ENCODE measurements at regions not wholly inside any gene's neighbourhood (a gene's known extent, or its start where the extent isn't known, plus 50 kb on each side); places are given as distances from the start of the nearest gene placed in this dataset.

DNA sequence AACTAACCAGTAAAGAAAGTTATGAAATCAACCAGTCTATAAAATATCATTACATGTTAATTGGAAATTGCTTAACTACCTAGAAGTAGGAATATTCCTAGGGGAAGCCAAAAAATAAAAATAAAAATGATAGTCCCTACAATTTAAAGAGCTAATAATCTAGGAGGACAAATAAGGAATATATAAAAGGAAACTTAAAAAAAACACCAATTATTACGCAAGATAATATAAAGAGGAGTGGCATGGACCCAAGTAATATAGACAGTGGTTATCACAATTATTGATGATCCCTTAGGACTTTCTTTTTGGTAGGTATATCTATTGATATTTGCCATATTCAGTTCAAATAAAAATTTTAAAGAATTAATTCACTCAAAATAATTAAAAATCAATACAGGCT lies 498.7 kb downstream of the SOX5 start (continued):
- TF ChIP-seq ZNF138 (CRISPR knock-in tag; conservative IDR thresholded peaks at IDR 0.05) (no peak), AFF4 (CRISPR knock-in tag; IDR thresholded peaks at IDR 0.05; ENCODE audit: borderline replicate concordance) (no peak)

DNA sequence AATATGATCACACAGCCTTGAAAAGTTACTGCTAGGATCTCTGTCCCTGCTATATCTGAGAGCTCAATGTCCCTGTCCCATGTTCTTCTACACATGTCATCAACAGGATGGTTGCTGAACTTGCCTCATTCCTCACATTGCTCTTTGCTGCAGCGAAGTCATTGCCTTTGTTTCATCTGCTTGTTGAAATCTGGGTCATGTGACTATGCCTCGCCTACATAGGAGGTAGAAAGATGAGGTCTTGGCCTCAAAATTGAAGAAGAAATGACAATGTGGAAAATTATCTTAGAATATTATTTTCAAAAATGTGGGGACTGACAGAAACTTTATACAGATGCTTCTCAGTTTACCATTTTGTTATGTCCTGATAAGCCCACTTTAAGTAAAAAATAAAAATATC lies 494.2 kb downstream of the SOX5 start:
- DNase-seq (ENCODE audit: low spot score) (no peak), ATAC-seq (no peak)
- no peaks in the 10 kb centered on the region for H3K4me1 Mint-ChIP-seq
- peaks cover 7% of the 10 kb centered on the region; the same call in 1 of the 2 replicates for H3K9me3 Mint-ChIP-seq
- no peaks in the 10 kb centered on the region for H3K36me3 Mint-ChIP-seq
- TF ChIP-seq PRRX2 (CRISPR knock-in tag; IDR thresholded peaks at IDR 0.05) = no peak
- TF ChIP-seq, protein P1, sequence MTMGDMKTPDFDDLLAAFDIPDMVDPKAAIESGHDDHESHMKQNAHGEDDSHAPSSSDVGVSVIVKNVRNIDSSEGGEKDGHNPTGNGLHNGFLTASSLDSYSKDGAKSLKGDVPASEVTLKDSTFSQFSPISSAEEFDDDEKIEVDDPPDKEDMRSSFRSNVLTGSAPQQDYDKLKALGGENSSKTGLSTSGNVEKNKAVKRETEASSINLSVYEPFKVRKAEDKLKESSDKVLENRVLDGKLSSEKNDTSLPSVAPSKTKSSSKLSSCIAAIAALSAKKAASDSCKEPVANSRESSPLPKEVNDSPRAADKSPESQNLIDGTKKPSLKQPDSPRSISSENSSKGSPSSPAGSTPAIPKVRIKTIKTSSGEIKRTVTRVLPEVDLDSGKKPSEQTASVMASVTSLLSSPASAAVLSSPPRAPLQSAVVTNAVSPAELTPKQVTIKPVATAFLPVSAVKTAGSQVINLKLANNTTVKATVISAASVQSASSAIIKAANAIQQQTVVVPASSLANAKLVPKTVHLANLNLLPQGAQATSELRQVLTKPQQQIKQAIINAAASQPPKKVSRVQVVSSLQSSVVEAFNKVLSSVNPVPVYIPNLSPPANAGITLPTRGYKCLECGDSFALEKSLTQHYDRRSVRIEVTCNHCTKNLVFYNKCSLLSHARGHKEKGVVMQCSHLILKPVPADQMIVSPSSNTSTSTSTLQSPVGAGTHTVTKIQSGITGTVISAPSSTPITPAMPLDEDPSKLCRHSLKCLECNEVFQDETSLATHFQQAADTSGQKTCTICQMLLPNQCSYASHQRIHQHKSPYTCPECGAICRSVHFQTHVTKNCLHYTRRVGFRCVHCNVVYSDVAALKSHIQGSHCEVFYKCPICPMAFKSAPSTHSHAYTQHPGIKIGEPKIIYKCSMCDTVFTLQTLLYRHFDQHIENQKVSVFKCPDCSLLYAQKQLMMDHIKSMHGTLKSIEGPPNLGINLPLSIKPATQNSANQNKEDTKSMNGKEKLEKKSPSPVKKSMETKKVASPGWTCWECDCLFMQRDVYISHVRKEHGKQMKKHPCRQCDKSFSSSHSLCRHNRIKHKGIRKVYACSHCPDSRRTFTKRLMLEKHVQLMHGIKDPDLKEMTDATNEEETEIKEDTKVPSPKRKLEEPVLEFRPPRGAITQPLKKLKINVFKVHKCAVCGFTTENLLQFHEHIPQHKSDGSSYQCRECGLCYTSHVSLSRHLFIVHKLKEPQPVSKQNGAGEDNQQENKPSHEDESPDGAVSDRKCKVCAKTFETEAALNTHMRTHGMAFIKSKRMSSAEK (CRISPR knock-in tag; IDR thresholded peaks at IDR 0.05; ENCODE audit: borderline replicate concordance) = no peak
- no peak for TF ChIP-seq EMX1 (CRISPR knock-in tag; IDR thresholded peaks at IDR 0.05)
- peak; percentile 50 for TF ChIP-seq USF2 (CRISPR knock-in tag; IDR thresholded peaks at IDR 0.05)
- TF ChIP-seq NFATC4 (CRISPR knock-in tag; IDR thresholded peaks at IDR 0.05) = no peak
- H3K27ac Mint-ChIP-seq = no peak overlapping the region
- ChIA-PET CTCF (no interaction called here), POLR2A (no interaction called here)
- no peaks in the 10 kb centered on the region for H3K27me3 Mint-ChIP-seq (ENCODE audit: low read depth)
- no peak overlapping the region for H3K4me3 Mint-ChIP-seq

DNA sequence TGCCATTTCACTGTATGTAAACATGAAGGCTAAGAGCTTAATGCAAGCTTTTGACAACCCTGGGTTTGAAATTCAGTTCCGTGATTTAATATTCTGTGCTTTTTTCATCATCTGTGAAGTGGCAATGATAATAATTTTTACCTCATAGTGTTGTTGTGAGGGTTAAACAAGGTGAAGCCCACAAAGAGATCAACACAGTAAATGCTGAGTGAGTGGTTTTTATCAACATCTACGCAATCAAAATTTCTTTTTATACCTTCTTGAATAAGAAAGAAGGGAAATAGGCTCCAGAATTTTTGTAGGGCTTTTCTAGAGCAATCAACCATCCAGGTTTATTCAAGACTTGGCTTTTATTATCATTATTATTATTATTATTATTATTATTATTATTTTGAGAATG lies 490.8 kb downstream of the SOX5 start:
- Mint-ChIP-seq H3K4me3 (no peak overlapping the region), H3K36me3 (peaks cover 5% of the 10 kb centered on the region), H3K4me1 (no peaks in the 10 kb centered on the region), H3K9me3 (peaks cover 16% of the 10 kb centered on the region), H3K27me3 (ENCODE audit: low read depth) (no peaks in the 10 kb centered on the region), H3K27ac (no peak overlapping the region)
- no peak for DNase-seq (ENCODE audit: low spot score)
- ChIA-PET CTCF (no interaction called here), POLR2A (no interaction called here)
- ATAC-seq = no peak
- TF ChIP-seq PRDM15 (CRISPR knock-in tag; IDR thresholded peaks at IDR 0.05) (no peak), ATF3 (CRISPR knock-in tag; conservative IDR thresholded peaks at IDR 0.05) (no peak), MAX (CRISPR knock-in tag; IDR thresholded peaks at IDR 0.05) (no peak), TCF7 (CRISPR knock-in tag; IDR thresholded peaks at IDR 0.05; ENCODE audit: low read depth) (no peak), ETV6 (CRISPR knock-in tag; IDR thresholded peaks at IDR 0.05) (no peak), SP1 (CRISPR knock-in tag; conservative IDR thresholded peaks at IDR 0.05) (no peak), HMGA2 (CRISPR knock-in tag; IDR thresholded peaks at IDR 0.05) (peak; percentile 22; the same call in 1 of the 2 replicates), ZNF263 (CRISPR knock-in tag; IDR thresholded peaks at IDR 0.05; ENCODE audit: low read depth) (no peak), ZNF232 (CRISPR knock-in tag; IDR thresholded peaks at IDR 0.05) (no peak)
